Progenitor cell of endocrine pancreas (in vitro differentiated cells): ENCODE measurements at regions not wholly inside any gene's neighbourhood (a gene's known extent, or its start where the extent isn't known, plus 50 kb on each side); places are given as distances from the start of the nearest gene placed in this dataset.

Source experiments
- DNase-seq: peaks from one replicate; pipeline ENCODE4 v3.0.0; 2021; ENCODE audit warnings: low spot score; ENCODE audit not compliant: unreplicated experiment
- H3K27ac Mint-ChIP-seq: 2 replicates; pipeline ENCODE4 v1.8.0; 2021; ENCODE audit warnings: mild to moderate bottlenecking, moderate library complexity, mixed read lengths
- H3K27me3 Mint-ChIP-seq: 2 replicates; pipeline ENCODE4 v1.8.0; 2021; ENCODE audit warnings: mixed read lengths
- H3K36me3 Mint-ChIP-seq: 2 replicates; pipeline ENCODE4 v1.8.0; 2022; ENCODE audit warnings: mixed read lengths; ENCODE audit not compliant: insufficient read depth
- H3K4me1 Mint-ChIP-seq: 2 replicates; pipeline ENCODE4 v1.8.0; 2021; ENCODE audit warnings: low read depth, mixed read lengths
- H3K4me3 Mint-ChIP-seq: 2 replicates; pipeline ENCODE4 v1.8.0; 2021; ENCODE audit warnings: low read depth, mild to moderate bottlenecking, moderate library complexity, mixed read lengths
- H3K9me3 Mint-ChIP-seq: 2 replicates; pipeline ENCODE4 v1.8.0; 2021; ENCODE audit warnings: low read depth, mixed read lengths
- CTCF ChIP-seq: fragments of 200-600 bp; sonication (generic); IDR thresholded peaks from one replicate; pipeline ENCODE4 v1.5.0; 2021; ENCODE audit warnings: antibody characterized with exemption, mild to moderate bottlenecking; ENCODE audit not compliant: unreplicated experiment

- peaks cover 12% of the 10 kb centered on the region for H3K4me1 Mint-ChIP-seq
- H3K9me3 Mint-ChIP-seq, result peaks cover 4% of the 10 kb centered on the region
- H3K27me3 Mint-ChIP-seq, result peaks cover 8% of the 10 kb centered on the region
- DNase-seq, result no peak
- H3K27ac Mint-ChIP-seq, result no peak overlapping the region
- H3K36me3 Mint-ChIP-seq, result no peaks in the 10 kb centered on the region
- H3K4me3 Mint-ChIP-seq, result no peak overlapping the region
- TF ChIP-seq CTCF, result no peak
These were observed 136.8 kb upstream of the XYLT1 start for GRCh38 chr16:17607609-17608008.

- Mint-ChIP-seq H3K4me1 (peaks cover 12% of the 10 kb centered on the region), H3K27ac (peak overlapping the region; percentile 44), H3K9me3 (peaks cover 4% of the 10 kb centered on the region), H3K36me3 (no peaks in the 10 kb centered on the region), H3K4me3 (no peak overlapping the region), H3K27me3 (peaks cover 8% of the 10 kb centered on the region)
- no peak for TF ChIP-seq CTCF
- DNase-seq, result no peak
These were observed 136.3 kb upstream of the XYLT1 start for GRCh38 chr16:17607075-17607509.

GRCh38 chr16:17606460-17606859 is 135.7 kb upstream of the XYLT1 start:
- Mint-ChIP-seq H3K9me3 (peaks cover 4% of the 10 kb centered on the region), H3K4me3 (no peak overlapping the region), H3K27me3 (peaks cover 8% of the 10 kb centered on the region), H3K4me1 (peaks cover 12% of the 10 kb centered on the region), H3K27ac (no peak overlapping the region), H3K36me3 (no peaks in the 10 kb centered on the region)
- TF ChIP-seq CTCF, result no peak
- DNase-seq, result no peak

GRCh38 chr16:17605784-17606183 is 135.0 kb upstream of the XYLT1 start:
- TF ChIP-seq CTCF, result no peak
- Mint-ChIP-seq H3K4me3 (no peak overlapping the region), H3K9me3 (no peaks in the 10 kb centered on the region), H3K27me3 (peaks cover 8% of the 10 kb centered on the region), H3K4me1 (peaks cover 12% of the 10 kb centered on the region), H3K27ac (no peak overlapping the region), H3K36me3 (no peaks in the 10 kb centered on the region)
- DNase-seq, result no peak

GRCh38 chr16:17603626-17604025 is 132.9 kb upstream of the XYLT1 start:
- H3K27me3 Mint-ChIP-seq, result peaks cover 8% of the 10 kb centered on the region
- H3K9me3 Mint-ChIP-seq, result no peaks in the 10 kb centered on the region
- no peak overlapping the region for H3K4me3 Mint-ChIP-seq
- no peak for TF ChIP-seq CTCF
- peaks cover 7% of the 10 kb centered on the region for H3K4me1 Mint-ChIP-seq
- no peak overlapping the region for H3K27ac Mint-ChIP-seq
- DNase-seq, result no peak
- no peaks in the 10 kb centered on the region for H3K36me3 Mint-ChIP-seq
